Medulla oblongata (tissue), 1 donor: ENCODE measurements at regions not wholly inside any gene's neighbourhood (a gene's known extent, or its start where the extent isn't known, plus 50 kb on each side); places are given as distances from the start of the nearest gene placed in this dataset.
A peak's percentile ranks its signal among the peaks of the same experiment; 100 is the strongest.

Experiments
- DNase-seq: peaks from one replicate; pipeline ENCODE4 v3.0.0-alpha.2; 2015; ENCODE audit errors: extremely low spot score

GRCh38 chr6:110538416-110539160 is 62.2 kb upstream of the SLC22A16 start:
- DNase-seq: no peak

GRCh38 chr6:110537208-110538123 is 61.1 kb upstream of the SLC22A16 start:
- DNase-seq: peak; percentile 61

DNA sequence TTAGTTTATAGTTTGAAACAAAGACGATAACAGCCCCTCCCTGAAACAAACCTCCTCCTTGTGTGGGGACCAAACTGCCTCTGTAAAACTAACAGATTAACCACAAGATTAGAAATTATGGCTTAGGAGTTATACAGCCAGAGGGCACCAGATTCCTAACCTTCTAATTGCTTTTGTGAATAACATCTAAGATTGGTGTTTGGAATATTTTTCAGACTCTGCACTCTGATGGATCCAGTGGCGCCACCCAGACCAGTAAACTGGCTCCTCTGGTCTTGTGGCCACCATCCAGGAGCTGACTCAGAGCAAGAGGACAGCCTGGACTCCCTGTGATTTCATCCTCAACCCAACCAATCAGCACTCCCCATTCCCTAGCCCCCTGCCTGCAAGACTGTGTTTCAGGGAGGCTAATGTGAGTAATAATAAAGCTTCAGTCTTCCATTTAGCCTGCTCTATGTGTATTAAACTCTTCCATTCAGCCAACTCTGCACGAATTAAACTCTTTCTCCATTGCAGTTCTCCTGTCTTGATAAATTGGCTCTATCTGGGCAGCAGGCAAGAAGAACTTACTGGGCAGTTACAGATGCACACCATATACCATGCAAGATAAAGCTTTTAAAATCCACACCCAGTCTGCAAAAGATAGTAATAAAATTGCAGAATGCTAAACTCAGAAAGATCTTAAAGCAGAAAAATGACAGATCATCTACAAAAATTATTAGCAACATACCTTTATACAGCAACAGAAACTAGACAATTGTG is 58.5 kb upstream of the SLC22A16 start:
- peak; percentile 84 for DNase-seq

GRCh38 chr6:110532431-110532830 is 56.0 kb upstream of the SLC22A16 start:
- peak; percentile 82 for DNase-seq

GRCh38 chr6:110530671-110531070 is 54.3 kb upstream of the SLC22A16 start:
- DNase-seq: no peak

DNA sequence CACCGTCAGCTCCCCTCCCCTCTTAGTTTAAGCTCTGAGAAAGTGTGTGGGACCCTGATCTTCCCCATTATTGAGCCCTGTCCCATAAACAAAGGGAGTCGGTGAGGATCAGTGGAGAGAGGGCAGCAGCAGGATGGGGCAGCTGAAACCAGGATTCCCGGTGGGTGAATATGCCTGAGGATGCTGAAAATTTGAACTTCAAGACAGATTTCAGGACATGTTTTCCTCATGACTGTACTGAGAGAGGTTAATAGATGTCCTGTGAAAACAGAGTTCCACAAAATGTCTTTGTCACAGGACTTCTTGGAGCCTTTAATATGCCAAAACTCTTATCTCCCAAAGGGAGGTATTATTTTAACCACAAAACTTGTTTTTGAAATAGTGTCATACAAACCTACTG is 53.5 kb upstream of the SLC22A16 start:
- no peak for DNase-seq

- DNase-seq: no peak
These were observed 52.9 kb upstream of the SLC22A16 start for GRCh38 chr6:110529355-110529754.

DNA sequence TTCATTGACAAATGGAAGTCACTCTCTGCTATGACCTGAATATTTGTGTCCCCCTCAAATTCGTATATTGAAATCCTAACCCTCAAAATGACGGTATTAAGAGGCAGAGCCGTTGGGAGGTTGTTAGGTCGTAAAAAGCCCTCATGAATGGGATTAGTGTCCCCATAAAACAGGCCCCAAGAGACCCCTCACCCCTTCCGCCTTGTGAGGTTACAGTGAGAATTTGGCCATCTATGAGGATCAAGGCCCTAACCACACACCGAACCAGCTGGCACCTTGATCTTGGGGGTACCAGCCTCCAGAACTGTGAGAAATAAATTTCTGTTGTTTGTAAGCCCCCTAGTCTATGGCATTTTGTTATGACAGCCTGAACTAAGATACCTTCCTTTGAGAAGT is 52.5 kb upstream of the SLC22A16 start:
- no peak for DNase-seq

DNA sequence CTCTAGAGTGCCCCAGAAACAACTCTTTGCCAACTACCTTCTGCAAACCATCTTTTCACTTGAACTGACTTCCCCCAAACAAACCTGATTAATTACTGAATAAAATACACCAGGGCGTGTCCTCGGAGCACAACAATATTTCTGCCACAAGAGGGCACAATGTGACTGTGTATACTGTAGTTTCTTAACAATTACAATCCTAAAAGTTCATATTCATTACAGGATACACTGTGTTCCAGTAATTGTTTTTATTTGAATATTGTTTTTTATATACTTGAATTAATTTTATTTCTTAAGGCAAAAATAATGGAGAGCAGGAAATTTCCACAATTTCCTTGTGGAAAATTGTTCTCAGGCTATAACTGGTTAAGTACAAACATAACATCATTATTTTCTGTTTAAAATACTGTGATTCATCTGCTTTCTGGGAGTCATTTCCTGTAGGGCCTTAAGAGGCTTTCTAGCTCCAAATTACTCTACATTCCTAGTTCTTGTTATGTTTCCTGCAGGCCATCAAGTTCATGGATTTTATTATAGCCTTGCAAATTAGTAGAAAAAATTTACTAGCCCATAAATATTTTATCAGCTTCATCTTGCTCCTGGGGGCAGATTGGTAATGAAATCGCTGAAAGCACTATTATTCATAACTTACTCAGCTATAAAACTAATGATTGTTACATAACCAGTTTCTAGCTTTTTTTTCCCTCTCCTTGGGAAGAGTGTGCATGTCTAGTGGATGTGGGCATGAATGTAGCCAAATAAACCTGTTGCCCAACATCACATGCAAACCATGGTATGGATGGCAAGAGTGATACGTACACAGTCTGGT is 51.9 kb upstream of the SLC22A16 start:
- DNase-seq: peak; percentile 89

DNA sequence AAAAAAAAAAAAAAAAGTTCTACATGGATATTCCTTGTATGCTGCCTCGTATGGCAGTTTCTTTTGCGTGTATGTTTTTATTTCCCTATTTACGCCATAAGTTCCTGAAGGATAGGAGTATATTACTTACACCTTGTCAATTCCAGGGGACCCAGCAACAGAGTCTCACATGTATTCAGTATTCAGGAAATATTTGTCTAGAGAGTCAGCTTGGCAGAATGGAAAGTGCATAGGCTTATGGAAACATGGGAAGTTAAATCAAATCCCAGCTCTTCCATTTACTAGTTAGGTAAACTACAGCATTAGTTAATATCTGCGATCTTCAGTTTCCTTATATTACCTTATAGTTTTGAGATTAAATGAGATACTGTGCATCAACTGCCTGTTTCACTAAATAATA is 51.1 kb upstream of the SLC22A16 start:
- DNase-seq: no peak

DNA sequence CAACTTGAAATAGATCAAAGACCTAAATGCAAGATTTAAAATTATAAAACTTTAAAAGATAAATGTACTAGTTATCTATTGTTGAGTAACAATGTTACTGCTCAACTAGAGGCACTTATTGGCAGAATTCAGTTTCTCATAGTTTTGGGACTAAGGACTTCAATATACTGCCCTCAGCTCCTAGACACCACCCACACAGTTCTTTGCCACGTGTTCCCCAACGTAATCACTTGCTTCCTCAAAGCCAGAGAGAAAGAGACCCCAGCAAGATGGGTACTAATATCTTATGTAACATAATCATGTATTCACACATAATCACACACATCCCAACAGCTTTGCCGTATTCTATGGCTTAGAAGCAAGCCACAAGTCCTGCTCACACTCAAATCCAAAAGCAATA is 50.3 kb upstream of the SLC22A16 start:
- no peak for DNase-seq
